ENCODE measurements at regions not wholly inside any gene's neighbourhood (a gene's known extent, or its start where the extent isn't known, plus 50 kb on each side); places are given as distances from the start of the nearest gene placed in this dataset.
A peak's percentile ranks its signal among the peaks of the same experiment; 100 is the strongest.

- no peak for TF ChIP-seq CTCF (IDR thresholded peaks at IDR 0.05; ENCODE audit: poor library complexity, severe bottlenecking)
- no peaks in the 10 kb centered on the region for H3K9me3 ChIP-seq (ENCODE audit: severe bottlenecking)
Observed at GRCh38 chr6:159467473-159468041, 225.5 kb downstream of the SOD2 start.

GRCh38 chr6:159466926-159467325 lies 226.1 kb downstream of the SOD2 start:
- no peaks in the 10 kb centered on the region for H3K4me1 ChIP-seq (ENCODE audit: insufficient read depth, poor library complexity, severe bottlenecking)
- H3K27me3 ChIP-seq (ENCODE audit: insufficient read depth, poor library complexity, severe bottlenecking), result peaks cover 3% of the 10 kb centered on the region
- ATAC-seq (ENCODE audit: low read depth), result no peak
- no peak for DNase-seq (ENCODE audit: low spot score)
- no peak overlapping the region for H3K27ac ChIP-seq (ENCODE audit: poor library complexity, severe bottlenecking)
- H3K36me3 ChIP-seq (ENCODE audit: low read depth), result no peaks in the 10 kb centered on the region
- H3K9me3 ChIP-seq (ENCODE audit: severe bottlenecking), result no peaks in the 10 kb centered on the region
- no peak overlapping the region for H3K4me3 ChIP-seq (ENCODE audit: severe bottlenecking)
- TF ChIP-seq CTCF (IDR thresholded peaks at IDR 0.05; ENCODE audit: poor library complexity, severe bottlenecking), result no peak

More at GRCh38 chr6:159467473-159468041, 225.5 kb downstream of the SOD2 start:
- H3K36me3 ChIP-seq (ENCODE audit: low read depth), result no peaks in the 10 kb centered on the region
- peaks cover 3% of the 10 kb centered on the region for H3K27me3 ChIP-seq (ENCODE audit: insufficient read depth, poor library complexity, severe bottlenecking)
- no peak for ATAC-seq (ENCODE audit: low read depth)
- no peak overlapping the region for H3K27ac ChIP-seq (ENCODE audit: poor library complexity, severe bottlenecking)
- H3K4me3 ChIP-seq (ENCODE audit: severe bottlenecking), result no peak overlapping the region
- no peaks in the 10 kb centered on the region for H3K4me1 ChIP-seq (ENCODE audit: insufficient read depth, poor library complexity, severe bottlenecking)
- DNase-seq (ENCODE audit: low spot score), result no peak

GRCh38 chr6:159464816-159465215 lies 228.2 kb downstream of the SOD2 start:
- Histone ChIP-seq H3K4me3 (ENCODE audit: severe bottlenecking) (no peak overlapping the region), H3K36me3 (ENCODE audit: low read depth) (no peaks in the 10 kb centered on the region), H3K27me3 (ENCODE audit: insufficient read depth, poor library complexity, severe bottlenecking) (peaks cover 3% of the 10 kb centered on the region), H3K27ac (ENCODE audit: poor library complexity, severe bottlenecking) (no peak overlapping the region), H3K4me1 (ENCODE audit: insufficient read depth, poor library complexity, severe bottlenecking) (no peaks in the 10 kb centered on the region), H3K9me3 (ENCODE audit: severe bottlenecking) (no peaks in the 10 kb centered on the region)
- DNase-seq (ENCODE audit: low spot score) (no peak), ATAC-seq (ENCODE audit: low read depth) (no peak)
- TF ChIP-seq CTCF (IDR thresholded peaks at IDR 0.05; ENCODE audit: poor library complexity, severe bottlenecking), result no peak

- Histone ChIP-seq H3K27me3 (ENCODE audit: insufficient read depth, poor library complexity, severe bottlenecking) (peaks cover 3% of the 10 kb centered on the region), H3K4me3 (ENCODE audit: severe bottlenecking) (no peak overlapping the region), H3K36me3 (ENCODE audit: low read depth) (no peaks in the 10 kb centered on the region), H3K9me3 (ENCODE audit: severe bottlenecking) (no peaks in the 10 kb centered on the region), H3K4me1 (ENCODE audit: insufficient read depth, poor library complexity, severe bottlenecking) (no peaks in the 10 kb centered on the region), H3K27ac (ENCODE audit: poor library complexity, severe bottlenecking) (no peak overlapping the region)
- no peak for ATAC-seq (ENCODE audit: low read depth)
- peak; percentile 26 for TF ChIP-seq CTCF (IDR thresholded peaks at IDR 0.05; ENCODE audit: poor library complexity, severe bottlenecking)
- no peak for DNase-seq (ENCODE audit: low spot score)
Observed at GRCh38 chr6:159463119-159463829, 229.8 kb downstream of the SOD2 start.

- no peaks in the 10 kb centered on the region for H3K9me3 ChIP-seq (ENCODE audit: severe bottlenecking)
- H3K27me3 ChIP-seq (ENCODE audit: insufficient read depth, poor library complexity, severe bottlenecking), result peaks cover 3% of the 10 kb centered on the region
- no peak overlapping the region for H3K27ac ChIP-seq (ENCODE audit: poor library complexity, severe bottlenecking)
- no peaks in the 10 kb centered on the region for H3K4me1 ChIP-seq (ENCODE audit: insufficient read depth, poor library complexity, severe bottlenecking)
- no peak overlapping the region for H3K4me3 ChIP-seq (ENCODE audit: severe bottlenecking)
- DNase-seq (ENCODE audit: low spot score) (no peak), ATAC-seq (ENCODE audit: low read depth) (no peak)
- H3K36me3 ChIP-seq (ENCODE audit: low read depth), result no peaks in the 10 kb centered on the region
- TF ChIP-seq CTCF (IDR thresholded peaks at IDR 0.05; ENCODE audit: poor library complexity, severe bottlenecking), result no peak
Observed at GRCh38 chr6:159462431-159462830, 230.6 kb downstream of the SOD2 start.
